Keratinocyte (primary cell): ENCODE measurements at regions not wholly inside any gene's neighbourhood (a gene's known extent, or its start where the extent isn't known, plus 50 kb on each side); places are given as distances from the start of the nearest gene placed in this dataset.

Experiments used
- DNase-seq: peaks from one replicate; pipeline ENCODE4 v3.0.0-alpha.2; 2011; ENCODE audit warnings: low read depth, missing footprints, low spot score
- FAIRE-seq: peaks from 2 replicates; lab custom pipeline; 2011; peaks lifted over from hg19 to GRCh38; lab: Jason Lieb, UNC
- H2AFZ ChIP-seq: 2 replicates; pipeline ENCODE4 v1.6.0; 2012; ENCODE audit warnings: low read length, control low read depth, inconsistent platforms; ENCODE audit not compliant: control insufficient read depth
- H3K27ac ChIP-seq: 2 replicates; pipeline ENCODE4 v1.5.1; 2011; ENCODE audit warnings: low read length; ENCODE audit not compliant: control insufficient read depth, insufficient read depth
- H3K27me3 ChIP-seq: 3 replicates; pipeline ENCODE4 v1.6.0; 2011; ENCODE audit warnings: low read length; ENCODE audit not compliant: control insufficient read depth, insufficient read depth; ENCODE audit errors: extremely low read depth
- H3K36me3 ChIP-seq, 2 experiments: 2 replicates in 1 of 2; 3 replicates in 1 of 2; pipeline ENCODE4 v1.5.1; 2011; ENCODE audit warnings: low read length in 2 of 2, mild to moderate bottlenecking in 1 of 2; ENCODE audit not compliant: control insufficient read depth in 2 of 2, insufficient read depth in 2 of 2; ENCODE audit errors: extremely low read depth in 1 of 2
- H3K4me1 ChIP-seq: 3 replicates; pipeline ENCODE4 v1.5.1; 2011; ENCODE audit warnings: low read length; ENCODE audit not compliant: control insufficient read depth, insufficient read depth; ENCODE audit errors: extremely low read depth
- H3K4me2 ChIP-seq: 3 replicates; pipeline ENCODE4 v1.6.0; 2011; ENCODE audit warnings: low read depth, low read length; ENCODE audit not compliant: control insufficient read depth, insufficient read depth; ENCODE audit errors: extremely low read depth
- H3K4me3 ChIP-seq, 3 experiments: fragments of 200-600 bp in 1 of 3; sonication (generic) in 1 of 3; 2 replicates in 2 of 3; 3 replicates in 1 of 3; pipeline ENCODE4 v1.5.1; 2011 to 2016; ENCODE audit warnings: low read length in 3 of 3, mild to moderate bottlenecking in 3 of 3, control low read depth in 2 of 3, inconsistent platforms in 1 of 3, low read depth in 1 of 3, mixed read lengths in 1 of 3, mixed run types in 1 of 3, moderate library complexity in 1 of 3; ENCODE audit not compliant: control insufficient read depth in 2 of 3, insufficient read depth in 2 of 3; ENCODE audit errors: extremely low read depth in 1 of 3
- H3K79me2 ChIP-seq: 2 replicates; pipeline ENCODE4 v1.6.0; 2012; ENCODE audit warnings: low read length; ENCODE audit not compliant: control insufficient read depth, insufficient read depth
- H3K9ac ChIP-seq: 3 replicates; pipeline ENCODE4 v1.6.0; 2011; ENCODE audit warnings: low read length; ENCODE audit not compliant: control insufficient read depth, insufficient read depth; ENCODE audit errors: extremely low read depth
- H3K9me1 ChIP-seq: 3 replicates; pipeline ENCODE4 v1.6.0; 2011; ENCODE audit warnings: low read length; ENCODE audit not compliant: control insufficient read depth, insufficient read depth; ENCODE audit errors: extremely low read depth
- H3K9me3 ChIP-seq: 2 replicates; pipeline ENCODE4 v1.5.1; 2012; ENCODE audit warnings: low read depth, low read length; ENCODE audit not compliant: control insufficient read depth
- H4K20me1 ChIP-seq: 3 replicates; pipeline ENCODE4 v1.6.0; 2011; ENCODE audit warnings: low read length; ENCODE audit not compliant: control insufficient read depth, insufficient read depth; ENCODE audit errors: extremely low read depth
- CTCF ChIP-seq, 3 experiments: IDR thresholded peaks in 1 of 3; conservative IDR thresholded peaks in 1 of 3; optimal IDR thresholded peaks in 1 of 3; 2 replicates in 2 of 3; 3 replicates in 1 of 3; pipeline versions ENCODE3 to v1.5.1; 2011; ENCODE audit warnings: low read length in 3 of 3, mild to moderate bottlenecking in 3 of 3, moderate library complexity in 2 of 3, control low read depth in 1 of 3, inconsistent platforms in 1 of 3; ENCODE audit not compliant: insufficient read depth in 2 of 3; ENCODE audit errors: extremely low read depth in 1 of 3
- EZH2 ChIP-seq: IDR thresholded peaks from one replicate; pipeline ENCODE4 v1.6.1; 2012; ENCODE audit warnings: inconsistent platforms, mild to moderate bottlenecking, low read length, moderate library complexity
- dilution Hi-C: fragments of 300-500 bp; cut with MboI; formaldehyde crosslinking; loops from one replicate; pipeline ENCODE4 v1.7.0; 2020; ENCODE audit warnings: low sequenced_read_pairs; ENCODE audit not compliant: extremely low pct_ligation_motif_present

DNA sequence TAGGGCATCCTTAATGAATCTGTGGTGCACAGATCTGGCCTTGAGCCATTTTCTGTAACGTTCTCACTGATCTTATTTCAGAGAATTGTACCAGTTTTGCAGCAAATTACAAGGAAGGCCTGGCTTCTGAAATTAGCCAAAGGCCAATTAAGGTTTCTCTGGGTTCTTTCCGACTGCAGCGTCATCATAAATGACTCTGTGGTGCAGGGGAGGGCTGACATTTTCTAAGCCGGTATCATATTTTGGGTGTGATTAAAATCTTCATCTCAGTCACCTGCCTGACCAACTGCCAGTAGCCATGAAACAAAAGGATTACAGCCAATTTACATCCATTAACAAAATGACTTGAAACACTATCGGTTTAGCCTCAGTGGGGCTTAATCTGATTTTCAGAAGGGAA lies 363.7 kb downstream of the ADRA2A start:
- dilution Hi-C loops = no loop called here
- no peaks in the 10 kb centered on the region for H3K9me1 ChIP-seq

DNA sequence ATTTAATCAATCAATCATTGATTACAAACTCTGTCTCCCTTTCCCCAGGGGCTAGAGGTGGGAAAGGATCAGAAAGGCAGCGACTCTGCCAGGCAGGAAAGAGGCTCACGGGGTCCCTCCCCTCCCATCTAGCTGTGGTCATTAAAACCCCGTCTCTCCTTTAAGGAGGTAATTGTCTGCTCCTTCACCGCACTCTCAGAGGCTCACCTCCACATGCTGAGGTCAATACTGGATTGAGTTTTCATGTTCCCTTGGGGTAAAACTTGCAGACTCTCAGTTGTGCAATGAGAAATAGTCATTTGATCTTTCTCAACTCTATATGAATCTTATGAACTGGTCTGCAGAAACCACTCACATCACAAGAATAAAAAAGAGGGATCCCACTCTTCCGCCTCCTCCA lies 368.8 kb downstream of the ADRA2A start:
- H3K4me3 ChIP-seq = no peak overlapping the region
- no peaks in the 10 kb centered on the region for H3K9me1 ChIP-seq
- H3K4me1 ChIP-seq = no peaks in the 10 kb centered on the region
- H3K9me3 ChIP-seq = no peaks in the 10 kb centered on the region
- H3K4me2 ChIP-seq = no peak overlapping the region
- no peaks in the 10 kb centered on the region for H3K36me3 ChIP-seq
- H4K20me1 ChIP-seq = no peaks in the 10 kb centered on the region
- FAIRE-seq = no peak
- H3K27me3 ChIP-seq = no peaks in the 10 kb centered on the region
- no peak for DNase-seq
- H3K9ac ChIP-seq = no peak overlapping the region
- H3K79me2 ChIP-seq = no peaks in the 10 kb centered on the region
- TF ChIP-seq EZH2 = no peak
- no peak for TF ChIP-seq CTCF (optimal IDR thresholded peaks at IDR 0.05 in 1 of 3, IDR thresholded peaks at IDR 0.05 in 1 of 3, conservative IDR thresholded peaks at IDR 0.05 in 1 of 3; ENCODE audit: extremely low read depth in 1 of 3, insufficient read depth in 2 of 3, low read length in 3 of 3)
- no peak overlapping the region for H3K27ac ChIP-seq
- dilution Hi-C loops = no loop called here
- H2AFZ ChIP-seq = no peak overlapping the region

More for the DNA sequence above, 363.7 kb downstream of the ADRA2A start:
- Histone ChIP-seq H3K27ac (no peak overlapping the region), H3K36me3 (no peaks in the 10 kb centered on the region), H3K4me3 (no peak overlapping the region), H3K27me3 (no peaks in the 10 kb centered on the region), H3K4me1 (peaks cover 4% of the 10 kb centered on the region), H3K79me2 (no peaks in the 10 kb centered on the region), H3K9me3 (no peaks in the 10 kb centered on the region), H4K20me1 (no peaks in the 10 kb centered on the region), H3K4me2 (no peak overlapping the region), H3K9ac (no peak overlapping the region), H2AFZ (no peak overlapping the region)
- FAIRE-seq = no peak
- TF ChIP-seq EZH2 (no peak), CTCF (optimal IDR thresholded peaks at IDR 0.05 in 1 of 3, IDR thresholded peaks at IDR 0.05 in 1 of 3, conservative IDR thresholded peaks at IDR 0.05 in 1 of 3; ENCODE audit: extremely low read depth in 1 of 3, insufficient read depth in 2 of 3, low read length in 3 of 3) (no peak)
- no peak for DNase-seq
